Neural cell (in vitro differentiated cells): ENCODE measurements at regions not wholly inside any gene's neighbourhood (a gene's known extent, or its start where the extent isn't known, plus 50 kb on each side); places are given as distances from the start of the nearest gene placed in this dataset.

Experiments used
- EP300 ChIP-seq: fragments of 450-650 bp; conservative IDR thresholded peaks from 2 replicates; pipeline ENCODE4 v1.6.1; 2014; ENCODE audit warnings: antibody characterized with exemption, mild to moderate bottlenecking, moderate library complexity; ENCODE audit not compliant: poor library complexity, severe bottlenecking
- EZH2 ChIP-seq: fragments of 200-600, 300-800 bp; shearing (Covaris generic), sonication (generic); IDR thresholded peaks from 2 replicates; pipeline ENCODE4 v1.6.1; 2014; ENCODE audit warnings: antibody characterized with exemption, low read length, borderline replicate concordance, mild to moderate bottlenecking; ENCODE audit not compliant: insufficient read depth, poor library complexity, severe bottlenecking
- POLR2AphosphoS5 ChIP-seq: IDR thresholded peaks from 2 replicates; pipeline ENCODE4 v1.6.1; 2012
- REST ChIP-seq: IDR thresholded peaks from 2 replicates; pipeline ENCODE4 v1.6.1; 2012; ENCODE audit warnings: borderline replicate concordance
- SMC3 ChIP-seq: fragments of 450-650 bp; conservative IDR thresholded peaks from 2 replicates; pipeline ENCODE4 v1.6.1; 2014; ENCODE audit warnings: antibody characterized with exemption, mild to moderate bottlenecking, moderate library complexity; ENCODE audit not compliant: poor library complexity
- TAF1 ChIP-seq: IDR thresholded peaks from 2 replicates; pipeline ENCODE4 v1.6.1; 2012; ENCODE audit warnings: low read depth
- TF ChIP-seq, protein P1 (sequence below): fragments of 450-650 bp; IDR thresholded peaks from 2 replicates; pipeline ENCODE4 v1.5.1; 2014; ENCODE audit warnings: antibody characterized with exemption, mild to moderate bottlenecking, moderate library complexity; ENCODE audit not compliant: poor library complexity, severe bottlenecking

DNA sequence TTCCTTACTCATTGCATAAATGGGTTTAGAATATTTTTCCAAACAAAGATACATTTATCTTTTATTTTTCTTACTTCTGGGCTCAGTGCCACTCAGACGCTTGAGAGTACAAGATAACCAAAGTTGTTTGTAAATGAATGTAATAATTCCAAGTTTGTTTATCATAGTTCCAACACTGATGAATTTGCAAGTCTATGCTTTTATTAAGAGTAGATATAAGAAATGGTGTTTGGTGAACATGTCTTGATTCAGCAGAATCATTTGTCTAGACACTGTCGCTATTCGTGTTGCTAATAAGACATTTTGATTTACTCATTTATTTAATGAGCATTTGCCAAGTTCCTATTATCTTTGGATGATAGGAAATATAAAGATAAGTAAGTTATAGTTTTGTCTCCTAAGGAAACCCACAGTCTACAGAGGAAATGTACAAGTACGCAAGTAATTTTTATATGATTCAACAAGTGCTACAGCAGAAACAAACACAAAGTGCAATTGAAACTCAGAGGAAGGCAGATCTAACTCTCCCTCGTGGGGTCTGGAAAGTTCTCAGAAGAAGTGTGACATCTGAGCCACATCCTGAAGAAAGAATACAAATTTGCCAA, 132.8 kb upstream of the FSCB start:
- TF ChIP-seq EZH2 (no peak), REST (no peak), EP300 (no peak), SMC3 (no peak), TAF1 (no peak), POLR2AphosphoS5 (no peak)
- TF ChIP-seq, protein P1, sequence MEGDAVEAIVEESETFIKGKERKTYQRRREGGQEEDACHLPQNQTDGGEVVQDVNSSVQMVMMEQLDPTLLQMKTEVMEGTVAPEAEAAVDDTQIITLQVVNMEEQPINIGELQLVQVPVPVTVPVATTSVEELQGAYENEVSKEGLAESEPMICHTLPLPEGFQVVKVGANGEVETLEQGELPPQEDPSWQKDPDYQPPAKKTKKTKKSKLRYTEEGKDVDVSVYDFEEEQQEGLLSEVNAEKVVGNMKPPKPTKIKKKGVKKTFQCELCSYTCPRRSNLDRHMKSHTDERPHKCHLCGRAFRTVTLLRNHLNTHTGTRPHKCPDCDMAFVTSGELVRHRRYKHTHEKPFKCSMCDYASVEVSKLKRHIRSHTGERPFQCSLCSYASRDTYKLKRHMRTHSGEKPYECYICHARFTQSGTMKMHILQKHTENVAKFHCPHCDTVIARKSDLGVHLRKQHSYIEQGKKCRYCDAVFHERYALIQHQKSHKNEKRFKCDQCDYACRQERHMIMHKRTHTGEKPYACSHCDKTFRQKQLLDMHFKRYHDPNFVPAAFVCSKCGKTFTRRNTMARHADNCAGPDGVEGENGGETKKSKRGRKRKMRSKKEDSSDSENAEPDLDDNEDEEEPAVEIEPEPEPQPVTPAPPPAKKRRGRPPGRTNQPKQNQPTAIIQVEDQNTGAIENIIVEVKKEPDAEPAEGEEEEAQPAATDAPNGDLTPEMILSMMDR: no peak
